Body of pancreas (tissue), 4 donors: ENCODE measurements at regions not wholly inside any gene's neighbourhood (a gene's known extent, or its start where the extent isn't known, plus 50 kb on each side); places are given as distances from the start of the nearest gene placed in this dataset.
"Not testable (repeated sequence)": the region's sequence is repeated elsewhere in the genome, so short reads cannot be mapped to it uniquely, and the experiment has no call there.

Source experiments
- ATAC-seq: fragments of 150-250 bp; one replicate; pipeline ENCODE4 v1.9.1; 2016
- DNase-seq, 4 donors: peaks; one replicate each; pipeline ENCODE4 v3.0.0-alpha.2; 2019
- H3K27ac ChIP-seq, 4 donors: fragments of 200-600 bp; sonication (generic); 1 replicate in 3 of 4; 2 replicates in 1 of 4; pipeline versions ENCODE4 v1.5.1 to v1.6.1; 2016 to 2019; ENCODE audit warnings: mild to moderate bottlenecking in 1 of 4, mixed read lengths in 1 of 4, moderate library complexity in 1 of 4
- H3K27me3 ChIP-seq, 2 donors: fragments of 200-600 bp; sonication (generic); one replicate each; pipeline ENCODE4 v1.6.0; 2016; ENCODE audit warnings: mild to moderate bottlenecking in 1 of 2
- H3K36me3 ChIP-seq, 2 donors: fragments of 200-600 bp; sonication (generic); replicated peaks in 1 of 2; 2 replicates each; pipeline ENCODE4 v1.5.1; 2016; ENCODE audit warnings: low read depth in 2 of 2; ENCODE audit not compliant: insufficient read depth in 1 of 2
- H3K4me1 ChIP-seq: fragments of 200-600 bp; sonication (generic); one replicate; pipeline ENCODE4 v1.6.0; 2016
- H3K4me3 ChIP-seq, 2 donors: fragments of 200-600 bp; sonication (generic); 1 replicate in 1 of 2; 2 replicates in 1 of 2; pipeline ENCODE4 v1.5.1; 2016 to 2019
- H3K9me3 ChIP-seq, 3 donors: fragments of 200-600 bp; sonication (generic); 1 replicate in 2 of 3; 2 replicates in 1 of 3; pipeline ENCODE4 v1.5.1; 2016
- POLR2A ChIP-seq, 3 donors: fragments of 450-650 bp; IDR thresholded peaks; one replicate each; pipeline ENCODE4 v1.6.1; 2016; ENCODE audit warnings: antibody characterized with exemption in 3 of 3, mild to moderate bottlenecking in 2 of 3
- WGBS, 2 donors: methylation state at CpG; one replicate each; pipeline ENCODE4 v1.1.5; 2017; 5-methylcytosine and 5-hydroxymethylcytosine counted together
- intact Hi-C: fragments of 100-400 bp; cut with DNase I; formaldehyde crosslinking; loops from one replicate; pipeline ENCODE4 v1.15.1; 2023
- TF ChIP-seq, protein P1 (sequence below), 7 experiments: fragments of 450-650 bp in 4 of 7; fragments of 200-600 bp in 3 of 7; sonication (generic) in 3 of 7; IDR thresholded peaks; one replicate each; pipeline ENCODE4 v1.5.1; 2016 to 2019; ENCODE audit warnings: antibody characterized with exemption in 7 of 7

DNA sequence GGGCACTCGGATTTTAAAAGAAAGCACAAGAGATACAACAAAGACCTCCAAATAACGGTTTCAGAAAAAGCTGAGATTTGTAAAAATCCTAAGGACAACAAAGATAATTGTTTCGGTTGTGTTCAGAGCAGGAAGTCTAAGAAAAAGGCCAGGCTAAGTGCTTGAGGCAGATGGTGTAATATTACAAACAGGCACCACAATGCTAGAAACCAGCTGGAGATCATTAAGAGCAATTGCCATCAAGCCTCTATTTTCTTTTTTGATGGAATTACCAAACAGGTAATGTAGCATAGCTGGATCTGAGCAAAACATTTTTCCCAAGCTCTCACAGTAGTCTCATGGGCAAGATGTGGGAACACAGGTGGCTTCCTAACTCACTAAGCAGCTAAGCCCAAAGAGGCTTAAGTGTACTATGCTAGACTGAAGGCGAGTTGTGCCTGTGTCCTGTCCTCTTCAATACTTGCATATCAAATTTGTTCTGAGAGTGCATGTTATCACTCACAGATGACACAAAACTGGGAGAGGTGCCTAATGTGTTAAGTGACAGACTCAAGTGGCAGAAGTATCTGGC is 161.6 kb downstream of the GLUL start:
- TF ChIP-seq POLR2A (IDR thresholded peaks at IDR 0.05): no peak
- TF ChIP-seq, protein P1, sequence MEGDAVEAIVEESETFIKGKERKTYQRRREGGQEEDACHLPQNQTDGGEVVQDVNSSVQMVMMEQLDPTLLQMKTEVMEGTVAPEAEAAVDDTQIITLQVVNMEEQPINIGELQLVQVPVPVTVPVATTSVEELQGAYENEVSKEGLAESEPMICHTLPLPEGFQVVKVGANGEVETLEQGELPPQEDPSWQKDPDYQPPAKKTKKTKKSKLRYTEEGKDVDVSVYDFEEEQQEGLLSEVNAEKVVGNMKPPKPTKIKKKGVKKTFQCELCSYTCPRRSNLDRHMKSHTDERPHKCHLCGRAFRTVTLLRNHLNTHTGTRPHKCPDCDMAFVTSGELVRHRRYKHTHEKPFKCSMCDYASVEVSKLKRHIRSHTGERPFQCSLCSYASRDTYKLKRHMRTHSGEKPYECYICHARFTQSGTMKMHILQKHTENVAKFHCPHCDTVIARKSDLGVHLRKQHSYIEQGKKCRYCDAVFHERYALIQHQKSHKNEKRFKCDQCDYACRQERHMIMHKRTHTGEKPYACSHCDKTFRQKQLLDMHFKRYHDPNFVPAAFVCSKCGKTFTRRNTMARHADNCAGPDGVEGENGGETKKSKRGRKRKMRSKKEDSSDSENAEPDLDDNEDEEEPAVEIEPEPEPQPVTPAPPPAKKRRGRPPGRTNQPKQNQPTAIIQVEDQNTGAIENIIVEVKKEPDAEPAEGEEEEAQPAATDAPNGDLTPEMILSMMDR (IDR thresholded peaks at IDR 0.05): no peak
- H3K4me3 ChIP-seq: no peak overlapping the region
- ATAC-seq: no peak
- no peaks in the 10 kb centered on the region for H3K9me3 ChIP-seq
- intact Hi-C loops: no loop called here
- no peak for DNase-seq
- no peak overlapping the region for H3K27ac ChIP-seq
- no peaks in the 10 kb centered on the region for H3K27me3 ChIP-seq
- 82 to 85% methylated on average over 4 of the region's 4 CpGs for WGBS, 2 donors
- H3K4me1 ChIP-seq: no peaks in the 10 kb centered on the region
- H3K36me3 ChIP-seq: no peaks in the 10 kb centered on the region

DNA sequence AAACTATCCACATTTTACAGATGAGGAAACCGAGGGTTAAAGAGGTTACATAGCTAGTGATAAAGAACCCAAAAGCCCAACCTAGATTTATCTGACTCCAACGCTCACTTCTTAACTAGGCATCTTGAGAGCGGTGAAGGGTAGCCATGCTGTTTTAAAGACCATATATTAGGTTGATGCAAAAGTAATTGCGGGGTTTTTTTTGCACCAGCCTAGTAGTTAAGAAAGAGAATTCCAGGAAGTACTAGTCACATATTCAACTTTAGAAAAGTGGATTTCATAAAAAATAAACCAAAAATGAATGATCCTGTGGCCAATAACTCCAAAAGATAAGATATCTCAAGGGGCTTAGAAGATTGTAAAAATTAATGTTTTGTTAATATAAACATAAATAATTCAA is 162.1 kb downstream of the GLUL start:
- H3K27me3 ChIP-seq: no peaks in the 10 kb centered on the region
- no peaks in the 10 kb centered on the region for H3K4me1 ChIP-seq
- H3K4me3 ChIP-seq: no peak overlapping the region
- TF ChIP-seq POLR2A (IDR thresholded peaks at IDR 0.05): no peak
- TF ChIP-seq, protein P1 (IDR thresholded peaks at IDR 0.05): no peak
- no peak overlapping the region for H3K27ac ChIP-seq
- H3K36me3 ChIP-seq: no peaks in the 10 kb centered on the region
- WGBS, 2 donors: 87 to 88% methylated on average over 4 of the region's 4 CpGs
- no peak for DNase-seq
- H3K9me3 ChIP-seq: no peaks in the 10 kb centered on the region
- intact Hi-C loops: no loop called here
- ATAC-seq: no peak

DNA sequence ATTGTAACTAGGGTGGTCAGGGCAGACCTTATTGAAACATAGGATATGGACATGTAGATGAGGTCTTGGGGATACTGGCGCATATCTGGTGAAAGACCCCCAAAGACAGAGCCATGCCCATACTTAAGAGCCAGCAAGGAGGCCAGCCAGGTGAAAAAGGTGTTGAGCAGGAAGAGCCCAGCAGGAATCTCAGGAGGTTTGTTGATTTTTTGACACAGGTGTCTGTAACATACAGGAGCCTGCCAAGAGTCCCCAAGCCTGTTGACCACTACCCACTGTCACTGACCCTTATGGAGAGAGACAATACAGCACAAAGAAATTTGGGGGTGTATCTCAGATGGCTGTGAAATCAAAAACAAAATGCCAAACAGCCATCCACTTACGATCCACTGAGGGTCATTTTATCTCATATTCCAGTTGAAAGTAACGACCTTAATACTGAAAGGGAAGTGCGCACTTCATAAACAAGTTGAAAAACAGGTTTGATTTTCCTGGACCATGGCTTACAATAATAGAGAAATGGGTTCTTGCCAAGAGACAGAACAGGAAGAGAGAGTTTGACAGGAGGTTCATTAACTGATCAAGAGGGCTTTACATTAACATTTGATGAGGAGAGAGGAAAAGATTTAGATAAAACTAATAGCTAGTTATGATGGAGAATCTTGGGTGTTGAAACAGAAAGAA is 163.6 kb downstream of the GLUL start:
- Histone ChIP-seq H3K9me3 (no peaks in the 10 kb centered on the region), H3K36me3 (no peaks in the 10 kb centered on the region), H3K4me1 (no peaks in the 10 kb centered on the region), H3K27ac (no peak overlapping the region), H3K4me3 (no peak overlapping the region), H3K27me3 (no peaks in the 10 kb centered on the region)
- 51 to 61% methylated on average over 4 of the region's 4 CpGs for WGBS, 2 donors
- TF ChIP-seq POLR2A (IDR thresholded peaks at IDR 0.05): no peak
- TF ChIP-seq, protein P1 (IDR thresholded peaks at IDR 0.05): no peak
- no peak for ATAC-seq
- no peak for DNase-seq
- intact Hi-C loops: no loop called here

DNA sequence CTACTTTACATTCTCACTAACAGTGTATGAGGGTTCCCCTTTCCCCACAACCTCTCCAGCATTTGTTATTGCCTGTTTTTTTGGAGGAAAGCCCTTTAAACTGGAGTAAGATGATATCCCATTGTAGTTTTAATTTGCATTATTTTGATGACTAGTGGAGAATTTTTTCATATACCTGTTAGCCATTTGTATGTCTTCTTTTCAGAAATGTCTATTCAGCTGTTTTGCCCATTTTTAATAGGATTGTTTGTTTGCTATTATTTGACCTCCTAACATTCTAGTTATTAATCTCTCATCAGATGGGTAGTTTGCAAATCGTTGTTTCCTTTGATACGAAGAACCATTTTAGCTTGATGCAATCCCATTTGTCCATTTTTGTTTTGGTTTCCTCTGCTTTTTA is 165.0 kb downstream of the GLUL start:
- WGBS, 2 donors: 89 to 91% methylated on average over 2 of the region's 2 CpGs
- no peak overlapping the region for H3K27ac ChIP-seq
- no peaks in the 10 kb centered on the region for H3K9me3 ChIP-seq
- no peaks in the 10 kb centered on the region for H3K4me1 ChIP-seq
- intact Hi-C loops: no loop called here
- TF ChIP-seq, protein P1 (IDR thresholded peaks at IDR 0.05): no peak
- TF ChIP-seq POLR2A (IDR thresholded peaks at IDR 0.05): no peak
- DNase-seq (no peak), ATAC-seq (no peak)
- no peak overlapping the region for H3K4me3 ChIP-seq
- no peaks in the 10 kb centered on the region for H3K27me3 ChIP-seq
- H3K36me3 ChIP-seq: no peaks in the 10 kb centered on the region

DNA sequence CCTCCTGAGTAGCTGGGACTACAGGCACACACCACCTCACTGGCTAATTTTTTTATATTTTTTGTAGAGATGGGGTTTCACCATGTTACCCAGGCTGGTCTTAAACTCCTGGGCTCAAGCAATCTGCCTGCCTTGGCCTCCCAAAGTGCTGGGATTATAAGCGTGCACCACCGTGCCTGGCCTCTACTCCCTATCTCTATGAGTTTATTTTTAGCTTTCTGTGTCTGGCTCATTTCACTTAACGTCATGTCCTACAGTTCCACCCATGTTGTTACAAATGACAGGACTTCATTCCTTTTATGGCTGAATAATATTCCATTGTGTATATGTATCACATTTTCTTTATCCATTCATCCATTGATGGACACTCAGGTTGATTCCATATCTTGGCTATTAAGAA is 164.2 kb upstream of the ZNF648 start:
- intact Hi-C loops, H3K4me1 ChIP-seq, ATAC-seq, H3K27me3 ChIP-seq, H3K4me3 ChIP-seq, DNase-seq, H3K36me3 ChIP-seq, H3K27ac ChIP-seq, H3K9me3 ChIP-seq: not testable (repeated sequence)
- WGBS, 2 donors: 75 to 84% methylated on average over 3 of the region's 3 CpGs

DNA sequence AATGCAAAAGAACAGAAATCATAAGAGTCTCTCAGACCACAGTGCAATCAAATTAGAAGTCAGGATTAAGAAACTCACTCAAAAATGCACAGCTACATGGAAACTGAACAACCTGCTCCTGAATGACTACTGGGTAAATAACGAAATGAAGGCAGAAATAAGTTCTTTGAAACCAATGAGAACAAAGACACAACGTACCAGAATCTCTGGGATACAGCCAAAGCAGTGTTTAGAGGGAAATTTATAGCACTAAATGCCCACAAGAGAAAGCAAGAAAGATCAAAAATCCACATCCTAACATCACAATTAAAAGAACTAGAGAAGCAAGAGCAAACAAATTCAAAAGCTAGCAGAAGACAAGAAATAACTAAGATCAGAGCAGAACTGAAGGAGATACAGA is 160.5 kb upstream of the ZNF648 start:
- H3K27ac ChIP-seq, ATAC-seq, H3K9me3 ChIP-seq, H3K27me3 ChIP-seq, H3K4me1 ChIP-seq, intact Hi-C loops, H3K36me3 ChIP-seq, H3K4me3 ChIP-seq, DNase-seq: not testable (repeated sequence)
- WGBS, 2 donors: 53 to 64% methylated on average over 2 of the region's 2 CpGs

DNA sequence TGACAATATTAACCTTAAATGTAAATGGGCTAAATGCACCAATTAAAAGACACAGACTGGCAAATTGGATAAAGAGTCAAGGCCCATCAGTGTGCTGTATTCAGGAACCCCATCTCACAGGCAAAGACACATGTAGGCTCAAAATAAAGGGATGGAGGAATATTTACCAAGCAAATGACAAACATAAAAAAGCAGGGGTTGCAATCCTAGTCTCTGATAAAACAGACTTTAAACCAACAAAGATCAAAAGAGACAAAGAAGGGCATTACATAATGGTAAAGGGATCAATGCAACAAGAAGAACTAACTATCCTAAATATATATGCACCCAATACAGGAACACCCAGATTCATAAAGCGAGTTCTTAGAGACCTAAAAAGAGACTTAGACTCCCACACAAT is 159.9 kb upstream of the ZNF648 start:
- not testable (repeated sequence) for H3K9me3 ChIP-seq

More for the DNA sequence above, 159.9 kb upstream of the ZNF648 start:
- DNase-seq, H3K4me3 ChIP-seq, intact Hi-C loops, ATAC-seq, H3K36me3 ChIP-seq, H3K4me1 ChIP-seq, H3K27ac ChIP-seq, H3K27me3 ChIP-seq: not testable (repeated sequence)
- WGBS, 2 donors: 96 to 100% methylated on average over 1 of the region's 1 CpG
